Ishikawa (cell line): ENCODE measurements at regions not wholly inside any gene's neighbourhood (a gene's known extent, or its start where the extent isn't known, plus 50 kb on each side); places are given as distances from the start of the nearest gene placed in this dataset.

Experiments used
- MAX ChIP-seq: IDR thresholded peaks from 2 replicates; pipeline ENCODE4 v1.6.1; 2012
- RAD21 ChIP-seq: IDR thresholded peaks from 2 replicates; pipeline ENCODE4 v1.6.1; 2012; ENCODE audit warnings: low read depth
- TAF1 ChIP-seq: IDR thresholded peaks from 2 replicates; pipeline ENCODE4 v1.6.1; 2012; ENCODE audit warnings: low read depth, mild to moderate bottlenecking
- TCF12 ChIP-seq: IDR thresholded peaks from 2 replicates; pipeline ENCODE4 v1.6.1; 2012; ENCODE audit warnings: low read depth
- YY1 ChIP-seq: IDR thresholded peaks from 2 replicates; pipeline ENCODE4 v1.6.1; 2012; ENCODE audit warnings: low read depth
- TF ChIP-seq, protein P1 (sequence below): IDR thresholded peaks from 2 replicates; pipeline ENCODE4 v1.6.1; 2012

GRCh38 chr5:135156715-135157404, 122.8 kb upstream of the PITX1 start:
- TF ChIP-seq YY1 (no peak), RAD21 (no peak), TCF12 (no peak), TAF1 (no peak), MAX (no peak)
- TF ChIP-seq, protein P1, sequence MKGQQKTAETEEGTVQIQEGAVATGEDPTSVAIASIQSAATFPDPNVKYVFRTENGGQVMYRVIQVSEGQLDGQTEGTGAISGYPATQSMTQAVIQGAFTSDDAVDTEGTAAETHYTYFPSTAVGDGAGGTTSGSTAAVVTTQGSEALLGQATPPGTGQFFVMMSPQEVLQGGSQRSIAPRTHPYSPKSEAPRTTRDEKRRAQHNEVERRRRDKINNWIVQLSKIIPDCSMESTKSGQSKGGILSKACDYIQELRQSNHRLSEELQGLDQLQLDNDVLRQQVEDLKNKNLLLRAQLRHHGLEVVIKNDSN: no peak
